Fibroblast of the aortic adventitia (primary cell): ENCODE measurements at regions not wholly inside any gene's neighbourhood (a gene's known extent, or its start where the extent isn't known, plus 50 kb on each side); places are given as distances from the start of the nearest gene placed in this dataset.

Experiments
- DNase-seq: peaks from one replicate; pipeline ENCODE4 v3.0.0-alpha.2; 2010; ENCODE audit warnings: low read depth
- H3K4me3 ChIP-seq: 2 replicates; pipeline ENCODE4 v1.5.1; 2011; ENCODE audit warnings: low read depth, mild to moderate bottlenecking, control low read depth, low read length, moderate library complexity
- CTCF ChIP-seq: IDR thresholded peaks from 2 replicates; pipeline ENCODE4 v1.5.1; 2011; ENCODE audit warnings: mild to moderate bottlenecking, low read length, control low read depth, inconsistent platforms; ENCODE audit not compliant: insufficient read depth

GRCh38 chr4:32503241-32503640 lies 1783.1 kb downstream of the PCDH7 start:
- DNase-seq: no peak
- no peak overlapping the region for H3K4me3 ChIP-seq
- no peak for TF ChIP-seq CTCF

DNA sequence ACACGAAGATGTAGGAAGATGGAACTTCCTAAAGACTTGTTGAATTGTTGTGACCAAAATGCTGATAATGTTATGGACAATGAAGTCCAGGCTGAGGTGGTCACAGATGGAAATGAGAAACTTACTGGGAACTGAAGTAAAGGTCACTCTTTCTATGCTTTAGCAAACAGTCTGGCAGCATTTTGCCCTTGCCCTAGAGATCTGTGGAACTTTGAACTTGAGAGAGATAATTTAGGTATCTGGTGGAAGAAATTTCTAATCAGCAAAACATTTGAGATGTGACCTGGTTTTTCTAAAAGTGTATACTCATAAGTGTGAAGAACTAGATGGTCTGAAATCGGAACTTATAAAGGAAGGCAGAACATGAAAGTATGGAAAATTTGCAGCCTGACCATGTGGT lies 1785.9 kb downstream of the PCDH7 start:
- no peak for DNase-seq
- no peak overlapping the region for H3K4me3 ChIP-seq
- TF ChIP-seq CTCF: no peak

DNA sequence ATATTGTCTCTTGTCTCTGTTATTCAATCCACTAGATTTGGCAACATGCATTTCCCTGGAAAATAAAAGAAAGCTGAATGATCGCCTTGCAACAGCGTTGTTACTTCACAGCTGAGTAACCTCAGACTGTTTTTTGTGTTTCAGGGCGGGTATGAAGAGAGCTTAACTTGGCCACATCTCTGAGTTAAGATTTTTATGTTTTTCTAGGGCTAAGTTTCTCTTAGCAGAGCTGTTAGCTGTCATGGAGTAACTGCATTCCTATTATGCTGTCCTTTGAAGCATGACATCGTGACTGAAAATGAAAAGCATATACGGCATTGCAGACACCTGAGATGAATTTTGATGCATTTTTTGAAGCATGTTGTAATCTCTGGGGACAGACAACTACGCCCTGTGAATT lies 1798.9 kb downstream of the PCDH7 start:
- TF ChIP-seq CTCF: no peak
- DNase-seq: peak; percentile 39
- H3K4me3 ChIP-seq: no peak overlapping the region

- DNase-seq: no peak
- no peak overlapping the region for H3K4me3 ChIP-seq
- no peak for TF ChIP-seq CTCF
Measured at GRCh38 chr4:32525420-32525819, 1805.3 kb downstream of the PCDH7 start.

DNA sequence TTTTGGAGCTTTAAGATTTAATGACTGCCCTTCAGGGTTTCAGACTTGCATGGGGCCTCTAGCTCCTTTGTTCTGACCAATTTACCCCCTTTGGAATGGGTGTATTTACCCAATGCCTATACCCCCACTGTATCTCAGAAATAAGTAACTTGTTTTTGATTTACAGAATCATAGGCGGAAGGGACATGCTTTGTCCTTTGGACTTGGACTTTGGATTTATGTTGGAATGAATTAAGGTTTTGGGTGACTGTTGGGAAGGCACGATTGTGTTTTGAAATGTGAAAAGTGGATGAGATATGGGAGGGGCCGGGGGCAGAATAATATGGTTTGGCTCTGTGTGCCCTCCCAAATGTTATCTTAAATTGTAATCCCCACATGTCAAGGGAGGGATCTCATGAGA lies 1824.7 kb downstream of the PCDH7 start:
- no peak for DNase-seq
- no peak overlapping the region for H3K4me3 ChIP-seq
- no peak for TF ChIP-seq CTCF

GRCh38 chr4:32551943-32552342 lies 1831.8 kb downstream of the PCDH7 start:
- H3K4me3 ChIP-seq: no peak overlapping the region
- DNase-seq: no peak
- TF ChIP-seq CTCF: no peak

GRCh38 chr4:32560306-32560705 lies 1840.1 kb downstream of the PCDH7 start:
- no peak for TF ChIP-seq CTCF
- H3K4me3 ChIP-seq: peak overlapping the region; percentile 49
- peak; percentile 52 for DNase-seq
